IMR-90 (cell line): ENCODE measurements at regions not wholly inside any gene's neighbourhood (a gene's known extent, or its start where the extent isn't known, plus 50 kb on each side); places are given as distances from the start of the nearest gene placed in this dataset.

Experiments
- ATAC-seq: fragments of 200-7000 bp; cut with Tn5 transposase; 2 replicates; pipeline ENCODE4 v1.9.1; 2020; ENCODE audit warnings: low read depth, mild to moderate bottlenecking, moderate library complexity
- BruUV-seq: library from RNA; stranded (reverse); fragments of 400-500 nt; replicated peaks from 2 replicates; lab custom pipeline; 2021; lab: Mats Ljungman, UMichigan
- CTCF ChIA-PET: fragments of 300-600 bp; formaldehyde crosslinking; extraction: SDS; loops from one replicate; lab custom pipeline; 2021; ENCODE audit warnings: antibody characterized with exemption; lab: Yijun Ruan, JAX
- POLR2A ChIA-PET: fragments of 300-600 bp; sonication (Branson Sonifier 250); formaldehyde crosslinking; loops from one replicate; lab custom pipeline; 2022; ENCODE audit warnings: antibody characterized with exemption; ENCODE audit not compliant: unreplicated experiment; lab: Charles Lee
- DNase-seq: peaks from one replicate; pipeline ENCODE4 v3.0.0; 2013
- H2AFZ ChIP-seq: replicated peaks from 2 replicates; pipeline ENCODE3; 2013; ENCODE audit warnings: low read length, mild to moderate bottlenecking; ENCODE audit not compliant: poor library complexity
- H2AK5ac ChIP-seq: 2 replicates; pipeline ENCODE4 v1.6.1; 2013; ENCODE audit warnings: low read depth, low read length, inconsistent platforms
- H2AK9ac ChIP-seq: replicated peaks from 2 replicates; pipeline ENCODE3; 2013; ENCODE audit warnings: mild to moderate bottlenecking, low read depth, low read length, moderate library complexity; ENCODE audit not compliant: poor library complexity
- H2BK120ac ChIP-seq: 2 replicates; pipeline ENCODE4 v1.6.1; 2013; ENCODE audit warnings: low read depth, low read length, inconsistent platforms
- H2BK15ac ChIP-seq: 3 replicates; pipeline ENCODE4 v1.6.1; 2013; ENCODE audit warnings: low read depth, low read length, inconsistent platforms
- H2BK20ac ChIP-seq: 2 replicates; pipeline ENCODE4 v1.6.1; 2013; ENCODE audit warnings: low read depth, mild to moderate bottlenecking, inconsistent platforms, low read length, moderate library complexity
- H2BK5ac ChIP-seq: 2 replicates; pipeline ENCODE4 v1.6.1; 2013; ENCODE audit warnings: mild to moderate bottlenecking, low read depth, low read length, inconsistent platforms; ENCODE audit not compliant: poor library complexity, severe bottlenecking
- H3K14ac ChIP-seq: replicated peaks from 2 replicates; pipeline ENCODE4 v1.6.1; 2013; ENCODE audit warnings: low read depth, low read length, inconsistent platforms
- H3K18ac ChIP-seq: 2 replicates; pipeline ENCODE4 v1.6.1; 2013; ENCODE audit warnings: low read depth, low read length, control low read depth
- H3K23ac ChIP-seq: 2 replicates; pipeline ENCODE4 v1.6.1; 2013; ENCODE audit warnings: low read depth, low read length, inconsistent platforms
- H3K27ac ChIP-seq: 2 replicates; pipeline ENCODE4 v1.5.1; 2013; ENCODE audit warnings: mild to moderate bottlenecking, control low read depth, low read length; ENCODE audit not compliant: insufficient read depth
- H3K27me3 ChIP-seq: 2 replicates; pipeline ENCODE4 v1.6.1; 2013; ENCODE audit warnings: low read length; ENCODE audit not compliant: control insufficient read depth, insufficient read depth
- H3K36me3 ChIP-seq: 2 replicates; pipeline ENCODE4 v1.6.1; 2013; ENCODE audit warnings: low read length, mixed read lengths; ENCODE audit not compliant: control insufficient read depth, insufficient read depth
- H3K4ac ChIP-seq: 2 replicates; pipeline ENCODE4 v1.6.1; 2013; ENCODE audit warnings: low read depth, low read length, inconsistent platforms
- H3K4me1 ChIP-seq: 2 replicates; pipeline ENCODE4 v1.6.1; 2013; ENCODE audit warnings: low read length, mixed read lengths; ENCODE audit not compliant: control insufficient read depth, insufficient read depth
- H3K4me2 ChIP-seq: 2 replicates; pipeline ENCODE4 v1.6.1; 2013; ENCODE audit warnings: low read depth, mild to moderate bottlenecking, control low read depth, low read length, moderate library complexity
- H3K4me3 ChIP-seq: 2 replicates; pipeline ENCODE4 v1.5.1; 2013; ENCODE audit warnings: low read depth, mild to moderate bottlenecking, control low read depth, low read length, moderate library complexity; ENCODE audit not compliant: insufficient read depth
- H3K56ac ChIP-seq: 2 replicates; pipeline ENCODE4 v1.6.1; 2013; ENCODE audit warnings: low read length, inconsistent platforms; ENCODE audit not compliant: insufficient read depth; ENCODE audit errors: extremely low read depth
- H3K79me1 ChIP-seq, 2 experiments: 2 replicates each; pipeline ENCODE4 v1.6.1; 2013; ENCODE audit warnings: low read length in 2 of 2, inconsistent platforms in 1 of 2, low read depth in 1 of 2
- H3K9ac ChIP-seq: 2 replicates; pipeline ENCODE4 v1.6.1; 2013; ENCODE audit warnings: low read depth, low read length, control low read depth
- H3K9me1 ChIP-seq: 2 replicates; pipeline ENCODE4 v1.6.1; 2013; ENCODE audit warnings: low read length, inconsistent platforms; ENCODE audit not compliant: insufficient read depth
- H3K9me3 ChIP-seq: 2 replicates; pipeline ENCODE4 v1.6.1; 2013; ENCODE audit warnings: low read length; ENCODE audit not compliant: control insufficient read depth, insufficient read depth
- H4K20me1 ChIP-seq: 2 replicates; pipeline ENCODE4 v1.6.1; 2013; ENCODE audit warnings: low read length, inconsistent platforms; ENCODE audit not compliant: insufficient read depth
- H4K5ac ChIP-seq: 2 replicates; pipeline ENCODE4 v1.6.1; 2013; ENCODE audit warnings: mild to moderate bottlenecking, low read depth, low read length, control low read depth
- H4K8ac ChIP-seq, 2 experiments: 2 replicates each; pipeline ENCODE4 v1.6.1; 2013; ENCODE audit warnings: low read depth in 2 of 2, low read length in 2 of 2, control low read depth in 1 of 2, inconsistent platforms in 1 of 2
- H4K91ac ChIP-seq: 2 replicates; pipeline ENCODE4 v1.6.1; 2013; ENCODE audit warnings: low read depth, low read length, inconsistent platforms; ENCODE audit not compliant: insufficient read depth
- FOS ChIP-seq: fragments of 150-350 bp; IDR thresholded peaks from 2 replicates; pipeline ENCODE4 v1.6.1; 2016; ENCODE audit warnings: low read depth, low read length
- MAFK ChIP-seq: IDR thresholded peaks from 2 replicates; pipeline ENCODE4 v1.6.1; 2012; ENCODE audit warnings: low read depth, low read length, improper control_type of control experiment
- MAZ ChIP-seq: IDR thresholded peaks from 2 replicates; pipeline ENCODE4 v1.6.1; 2012; ENCODE audit warnings: low read depth, mild to moderate bottlenecking, low read length, improper control_type of control experiment, moderate library complexity, borderline replicate concordance
- MXI1 ChIP-seq: IDR thresholded peaks from 2 replicates; pipeline ENCODE4 v1.6.1; 2012; ENCODE audit warnings: low read depth, mild to moderate bottlenecking, low read length, moderate library complexity, borderline replicate concordance
- SMC3 ChIP-seq: fragments of 150-350 bp; IDR thresholded peaks from 2 replicates; pipeline ENCODE4 v1.6.1; 2016; ENCODE audit warnings: low read depth, mild to moderate bottlenecking, antibody characterized with exemption, low read length, moderate library complexity
- WGBS, 2 experiments: methylation state at CpG; one replicate each; pipeline versions ENCODE4 v1.1.5 to v1.1.7; 2013; ENCODE audit warnings: missing lambda C conversion rate in 2 of 2; ENCODE audit not compliant: insufficient read length in 1 of 2; ENCODE audit errors: extremely low coverage in 2 of 2; 5-methylcytosine and 5-hydroxymethylcytosine counted together
- dilution Hi-C: fragments of 300-500 bp; cut with HindIII; formaldehyde crosslinking; loops from one replicate; pipeline ENCODE4 v1.14.3; 2018; ENCODE audit warnings: low sequenced_read_pairs; ENCODE audit not compliant: unreplicated experiment
- in situ Hi-C: fragments of 300-500 bp; cut with MboI; formaldehyde crosslinking; loops from 3 replicates; pipeline ENCODE4 v1.14.3; 2019; ENCODE audit warnings: low sequenced_read_pairs, inconsistent platforms, mixed read lengths
- intact Hi-C: fragments of 100-400 bp; cut with micrococcal nuclease; formaldehyde crosslinking; loops from 2 replicates; pipeline ENCODE4 v1.10.0; 2022
- TF ChIP-seq, protein P1 (sequence below): conservative IDR thresholded peaks from 2 replicates; pipeline ENCODE4 v1.5.1; 2012; ENCODE audit warnings: mild to moderate bottlenecking, low read depth, low read length, improper control_type of control experiment
- TF ChIP-seq, protein P2 (sequence below): fragments of 150-350 bp; IDR thresholded peaks from 2 replicates; pipeline ENCODE4 v1.6.1; 2017; ENCODE audit warnings: mild to moderate bottlenecking, antibody characterized with exemption, low read length, low read depth

DNA sequence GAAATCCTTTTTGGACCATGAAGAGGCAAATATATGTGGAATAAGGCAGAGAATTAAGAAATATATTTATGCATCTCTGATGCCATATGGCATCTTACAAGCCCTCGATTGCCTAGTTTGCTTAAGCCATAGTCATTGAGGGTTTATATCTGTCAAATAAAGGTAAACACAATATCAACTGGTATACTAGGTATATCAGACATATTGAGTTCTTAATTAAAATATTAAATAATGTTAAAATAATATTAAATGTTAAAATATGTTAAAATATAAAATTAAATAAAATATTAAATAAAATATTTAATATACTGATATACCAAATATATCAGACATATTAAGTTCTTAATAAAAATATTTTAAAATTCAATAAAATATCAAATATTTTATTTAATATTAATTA lies 567.4 kb upstream of the PTCHD4 start:
- Histone ChIP-seq H2BK20ac (no peak overlapping the region), H3K27me3 (no peaks in the 10 kb centered on the region), H3K9me3 (no peaks in the 10 kb centered on the region), H3K27ac (no peak overlapping the region), H2AK5ac (no peak overlapping the region), H3K14ac (no peak overlapping the region), H3K9ac (no peak overlapping the region), H3K4me1 (no peaks in the 10 kb centered on the region), H3K9me1 (no peaks in the 10 kb centered on the region), H3K4me2 (no peak overlapping the region), H3K4ac (no peak overlapping the region), H4K8ac (no peak overlapping the region), H2BK5ac (no peak overlapping the region), H4K20me1 (no peaks in the 10 kb centered on the region), H2BK15ac (no peak overlapping the region), H3K23ac (no peak overlapping the region), H3K18ac (no peak overlapping the region), H3K79me1 (no peaks in the 10 kb centered on the region), H3K4me3 (no peak overlapping the region), H2BK120ac (no peak overlapping the region), H3K36me3 (no peaks in the 10 kb centered on the region), H4K91ac (no peak overlapping the region), H3K56ac (no peak overlapping the region), H2AFZ (no peak overlapping the region), H4K5ac (no peak overlapping the region), H2AK9ac (no peak overlapping the region)
- TF ChIP-seq MAZ (no peak), MAFK (no peak), FOS (no peak), MXI1 (no peak), SMC3 (no peak)
- TF ChIP-seq, protein P1, sequence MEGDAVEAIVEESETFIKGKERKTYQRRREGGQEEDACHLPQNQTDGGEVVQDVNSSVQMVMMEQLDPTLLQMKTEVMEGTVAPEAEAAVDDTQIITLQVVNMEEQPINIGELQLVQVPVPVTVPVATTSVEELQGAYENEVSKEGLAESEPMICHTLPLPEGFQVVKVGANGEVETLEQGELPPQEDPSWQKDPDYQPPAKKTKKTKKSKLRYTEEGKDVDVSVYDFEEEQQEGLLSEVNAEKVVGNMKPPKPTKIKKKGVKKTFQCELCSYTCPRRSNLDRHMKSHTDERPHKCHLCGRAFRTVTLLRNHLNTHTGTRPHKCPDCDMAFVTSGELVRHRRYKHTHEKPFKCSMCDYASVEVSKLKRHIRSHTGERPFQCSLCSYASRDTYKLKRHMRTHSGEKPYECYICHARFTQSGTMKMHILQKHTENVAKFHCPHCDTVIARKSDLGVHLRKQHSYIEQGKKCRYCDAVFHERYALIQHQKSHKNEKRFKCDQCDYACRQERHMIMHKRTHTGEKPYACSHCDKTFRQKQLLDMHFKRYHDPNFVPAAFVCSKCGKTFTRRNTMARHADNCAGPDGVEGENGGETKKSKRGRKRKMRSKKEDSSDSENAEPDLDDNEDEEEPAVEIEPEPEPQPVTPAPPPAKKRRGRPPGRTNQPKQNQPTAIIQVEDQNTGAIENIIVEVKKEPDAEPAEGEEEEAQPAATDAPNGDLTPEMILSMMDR: no peak
- TF ChIP-seq, protein P2, sequence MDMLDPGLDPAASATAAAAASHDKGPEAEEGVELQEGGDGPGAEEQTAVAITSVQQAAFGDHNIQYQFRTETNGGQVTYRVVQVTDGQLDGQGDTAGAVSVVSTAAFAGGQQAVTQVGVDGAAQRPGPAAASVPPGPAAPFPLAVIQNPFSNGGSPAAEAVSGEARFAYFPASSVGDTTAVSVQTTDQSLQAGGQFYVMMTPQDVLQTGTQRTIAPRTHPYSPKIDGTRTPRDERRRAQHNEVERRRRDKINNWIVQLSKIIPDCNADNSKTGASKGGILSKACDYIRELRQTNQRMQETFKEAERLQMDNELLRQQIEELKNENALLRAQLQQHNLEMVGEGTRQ: no peak
- BruUV-seq: no TSS peak
- POLR2A ChIA-PET: no interaction called here
- ATAC-seq (no peak), DNase-seq (no peak)
- dilution Hi-C loops (no loop called here), in situ Hi-C loops (no loop called here), intact Hi-C loops (no loop called here)
- CTCF ChIA-PET: no interaction called here
- WGBS, 2 experiments: no CpG with 5 or more reads among the region's 1 CpG
